B cell (primary cell): ENCODE measurements at regions not wholly inside any gene's neighbourhood (a gene's known extent, or its start where the extent isn't known, plus 50 kb on each side); places are given as distances from the start of the nearest gene placed in this dataset.

ENCODE experiments used
- ATAC-seq: fragments of 200-7000 bp; cut with Tn5 transposase; one replicate; pipeline ENCODE4 v1.10.0; 2021; ENCODE audit warnings: low read depth, mild to moderate bottlenecking, moderate number of reproducible peaks, moderate library complexity
- CTCF ChIA-PET: fragments of 350-600 bp; sonication (Branson Sonifier 250); formaldehyde crosslinking; loops from one replicate; lab custom pipeline; 2021; ENCODE audit warnings: antibody characterized with exemption, inconsistent platforms; lab: Charles Lee
- POLR2A ChIA-PET: fragments of 350-600 bp; sonication (Branson Sonifier 250); formaldehyde crosslinking; loops from one replicate; lab custom pipeline; 2021; ENCODE audit warnings: antibody characterized with exemption; lab: Charles Lee
- DNase-seq: peaks from one replicate; pipeline ENCODE4 v3.0.0; 2013
- H2AFZ ChIP-seq: 2 replicates; pipeline ENCODE4 v1.6.1; 2012; ENCODE audit warnings: mild to moderate bottlenecking, low read depth, low read length; ENCODE audit not compliant: insufficient read depth, poor library complexity, severe bottlenecking
- H3K27ac ChIP-seq, 2 donors: 1 replicate in 1 of 2; 2 replicates in 1 of 2; pipeline ENCODE4 v1.5.1; 2012 to 2013; ENCODE audit warnings: low read length in 2 of 2, mild to moderate bottlenecking in 2 of 2, moderate library complexity in 1 of 2
- H3K27me3 ChIP-seq, 4 experiments: fragments of 200-600 bp in 1 of 4; sonication (generic) in 1 of 4; replicated peaks in 1 of 4; 1 replicate in 2 of 4; 2 replicates in 2 of 4; pipeline versions ENCODE4 v1.6.1 to v1.7.0; 2013 to 2016; ENCODE audit warnings: low read length in 3 of 4, mild to moderate bottlenecking in 2 of 4, mixed read lengths in 1 of 4, moderate library complexity in 1 of 4; ENCODE audit not compliant: insufficient read depth in 4 of 4, control insufficient read depth in 3 of 4; ENCODE audit errors: control extremely low read depth in 1 of 4
- H3K36me3 ChIP-seq, 2 experiments: replicated peaks in 1 of 2; 1 replicate in 1 of 2; 2 replicates in 1 of 2; pipeline versions ENCODE4 v1.6.1 to v1.7.1; 2013; ENCODE audit warnings: low read length in 1 of 2; ENCODE audit not compliant: insufficient read depth in 2 of 2, control insufficient read depth in 1 of 2; ENCODE audit errors: control extremely low read depth in 1 of 2, extremely low read depth in 1 of 2
- H3K4me1 ChIP-seq, 2 donors: fragments of 200-600 bp in 1 of 2; sonication (generic) in 1 of 2; 1 replicate in 1 of 2; 2 replicates in 1 of 2; pipeline versions ENCODE4 v1.5.1 to v1.6.1; 2013 to 2017; ENCODE audit warnings: low read length in 2 of 2; ENCODE audit not compliant: control insufficient read depth in 2 of 2, insufficient read depth in 2 of 2
- H3K4me2 ChIP-seq: replicated peaks from 2 replicates; pipeline ENCODE3; 2012; ENCODE audit warnings: mild to moderate bottlenecking, low read depth, low read length; ENCODE audit not compliant: poor library complexity, severe bottlenecking
- H3K4me3 ChIP-seq, 5 experiments: fragments of 200-600 bp in 1 of 5; sonication (generic) in 1 of 5; 1 replicate in 3 of 5; 2 replicates in 2 of 5; pipeline versions ENCODE4 v1.5.1 to v1.7.0; 2011 to 2016; ENCODE audit warnings: low read length in 4 of 5, mild to moderate bottlenecking in 4 of 5, low read depth in 2 of 5, control low read depth in 1 of 5, moderate library complexity in 1 of 5; ENCODE audit not compliant: insufficient read depth in 1 of 5; ENCODE audit errors: control extremely low read depth in 1 of 5, extremely low read depth in 1 of 5
- H3K79me2 ChIP-seq: fragments of 200-600 bp; sonication (generic); one replicate; pipeline ENCODE4 v1.6.0; 2016; ENCODE audit warnings: low read length; ENCODE audit not compliant: control insufficient read depth, insufficient read depth
- H3K9ac ChIP-seq: fragments of 200-600 bp; sonication (generic); 2 replicates; pipeline ENCODE4 v1.6.1; 2017; ENCODE audit warnings: mild to moderate bottlenecking, low read length, moderate library complexity
- H3K9me3 ChIP-seq, 3 donors: one replicate each; pipeline versions ENCODE4 v1.6.1 to v1.7.1; 2013; ENCODE audit warnings: low read length in 2 of 3; ENCODE audit not compliant: control insufficient read depth in 2 of 3, insufficient read depth in 1 of 3; ENCODE audit errors: control extremely low read depth in 1 of 3
- H4K20me1 ChIP-seq: 2 replicates; pipeline ENCODE4 v1.6.0; 2012; ENCODE audit warnings: mild to moderate bottlenecking, low read length; ENCODE audit not compliant: insufficient read depth, control insufficient read depth, poor library complexity, severe bottlenecking
- H3K27ac Mint-ChIP-seq: one replicate; pipeline ENCODE4 v1.8.0; 2021; ENCODE audit warnings: mixed read lengths
- H3K27me3 Mint-ChIP-seq: one replicate; pipeline ENCODE4 v1.8.0; 2021; ENCODE audit warnings: mixed read lengths
- H3K4me1 Mint-ChIP-seq: one replicate; pipeline ENCODE4 v1.8.0; 2021; ENCODE audit warnings: mixed read lengths
- H3K4me3 Mint-ChIP-seq: one replicate; pipeline ENCODE4 v1.8.0; 2021; ENCODE audit warnings: mixed read lengths
- H3K9me3 Mint-ChIP-seq: one replicate; pipeline ENCODE4 v1.8.0; 2022; ENCODE audit warnings: mixed read lengths; ENCODE audit not compliant: insufficient read depth
- EZH2 ChIP-seq: IDR thresholded peaks from 2 replicates; pipeline ENCODE4 v1.6.1; 2012; ENCODE audit warnings: borderline replicate concordance, low read depth, mild to moderate bottlenecking, moderate library complexity, low read length; ENCODE audit not compliant: insufficient read depth, poor library complexity, severe bottlenecking
- WGBS: methylation state at CpG from one replicate; pipeline ENCODE4 v1.1.5; 2013; ENCODE audit warnings: missing lambda C conversion rate; ENCODE audit not compliant: insufficient coverage; 5-methylcytosine and 5-hydroxymethylcytosine counted together
- intact Hi-C: fragments of 100-400 bp; cut with micrococcal nuclease; formaldehyde crosslinking; loops from one replicate; pipeline ENCODE4 v1.10.0; 2022
- TF ChIP-seq, protein P1 (sequence below): fragments of 200-600 bp; IDR thresholded peaks from one replicate; pipeline ENCODE4 v1.8.0; 2022; ENCODE audit warnings: antibody characterized with exemption, mild to moderate bottlenecking

DNA sequence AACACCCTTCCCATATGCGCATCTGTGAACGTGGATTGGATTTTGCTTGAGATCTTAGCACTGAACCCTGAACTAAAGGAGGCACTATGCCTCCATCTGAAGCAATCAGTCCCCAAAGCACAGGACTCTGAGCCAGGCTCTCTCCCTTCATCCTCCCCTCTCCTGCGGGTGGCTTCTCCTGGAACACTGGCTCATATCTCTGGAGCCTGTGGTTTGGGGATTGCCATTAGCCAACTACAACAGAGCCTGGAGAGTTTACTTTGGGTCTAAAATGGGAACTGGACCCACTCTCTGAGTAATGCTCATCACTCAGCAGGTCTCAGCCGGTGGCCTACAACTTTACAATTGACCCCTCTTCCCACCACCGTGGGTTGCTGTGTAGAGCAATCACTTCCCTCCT, 190.8 kb upstream of the HES1 start:
- H3K79me2 ChIP-seq, result no peaks in the 10 kb centered on the region
- Mint-ChIP-seq H3K4me1 (peaks cover 3% of the 10 kb centered on the region), H3K27ac (no peak overlapping the region), H3K9me3 (no peaks in the 10 kb centered on the region), H3K4me3 (no peak overlapping the region), H3K27me3 (peaks cover 22% of the 10 kb centered on the region)
- H3K27me3 ChIP-seq, result peaks cover 0 to 6% (median 1%) of the 10 kb centered on the region in 4 experiments
- POLR2A ChIA-PET, result no interaction called here
- no peak overlapping the region for H2AFZ ChIP-seq
- no peaks in the 10 kb centered on the region for H3K36me3 ChIP-seq
- H4K20me1 ChIP-seq, result no peaks in the 10 kb centered on the region
- no peak for TF ChIP-seq EZH2
- TF ChIP-seq, protein P1, sequence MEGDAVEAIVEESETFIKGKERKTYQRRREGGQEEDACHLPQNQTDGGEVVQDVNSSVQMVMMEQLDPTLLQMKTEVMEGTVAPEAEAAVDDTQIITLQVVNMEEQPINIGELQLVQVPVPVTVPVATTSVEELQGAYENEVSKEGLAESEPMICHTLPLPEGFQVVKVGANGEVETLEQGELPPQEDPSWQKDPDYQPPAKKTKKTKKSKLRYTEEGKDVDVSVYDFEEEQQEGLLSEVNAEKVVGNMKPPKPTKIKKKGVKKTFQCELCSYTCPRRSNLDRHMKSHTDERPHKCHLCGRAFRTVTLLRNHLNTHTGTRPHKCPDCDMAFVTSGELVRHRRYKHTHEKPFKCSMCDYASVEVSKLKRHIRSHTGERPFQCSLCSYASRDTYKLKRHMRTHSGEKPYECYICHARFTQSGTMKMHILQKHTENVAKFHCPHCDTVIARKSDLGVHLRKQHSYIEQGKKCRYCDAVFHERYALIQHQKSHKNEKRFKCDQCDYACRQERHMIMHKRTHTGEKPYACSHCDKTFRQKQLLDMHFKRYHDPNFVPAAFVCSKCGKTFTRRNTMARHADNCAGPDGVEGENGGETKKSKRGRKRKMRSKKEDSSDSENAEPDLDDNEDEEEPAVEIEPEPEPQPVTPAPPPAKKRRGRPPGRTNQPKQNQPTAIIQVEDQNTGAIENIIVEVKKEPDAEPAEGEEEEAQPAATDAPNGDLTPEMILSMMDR, result no peak
- H3K4me2 ChIP-seq, result no peak overlapping the region
- DNase-seq (no peak), ATAC-seq (no peak)
- no peaks in the 10 kb centered on the region for H3K9me3 ChIP-seq
- WGBS, result 95% methylated on average over 4 of the region's 5 CpGs
- CTCF ChIA-PET, result interaction anchor here (1.1 kb wide), 1 partner anchor 371 kb away, joined by 3 read pairs; no protein-coding TSS in a partner anchor
- intact Hi-C loops, result no loop called here
- no peak overlapping the region for H3K27ac ChIP-seq
- no peak overlapping the region for H3K4me3 ChIP-seq
- no peaks in the 10 kb centered on the region for H3K4me1 ChIP-seq
- H3K9ac ChIP-seq, result no peak overlapping the region

- no peak for DNase-seq
- Histone ChIP-seq H2AFZ (no peak overlapping the region), H3K27ac (no peak overlapping the region), H3K4me3 (no peak overlapping the region), H3K4me2 (no peak overlapping the region), H3K79me2 (no peaks in the 10 kb centered on the region), H3K4me1 (no peaks in the 10 kb centered on the region), H3K9ac (no peak overlapping the region), H3K9me3 (no peaks in the 10 kb centered on the region), H3K27me3 (peaks cover 0 to 6% (median 1%) of the 10 kb centered on the region in 4 experiments), H4K20me1 (no peaks in the 10 kb centered on the region), H3K36me3 (no peaks in the 10 kb centered on the region)
- Mint-ChIP-seq H3K4me1 (peaks cover 3% of the 10 kb centered on the region), H3K27ac (no peak overlapping the region), H3K4me3 (no peak overlapping the region), H3K9me3 (no peaks in the 10 kb centered on the region), H3K27me3 (peaks cover 22% of the 10 kb centered on the region)
- no peak for TF ChIP-seq EZH2
- TF ChIP-seq, protein P1, result no peak
- ChIA-PET CTCF (no interaction called here), POLR2A (no interaction called here)
- intact Hi-C loops, result no loop called here
- ATAC-seq, result no peak
- 80% methylated on average over 2 of the region's 5 CpGs for WGBS
These were observed 189.0 kb upstream of the HES1 start for GRCh38 chr3:193946945-193947344.
